ENCODE measurements at regions not wholly inside any gene's neighbourhood (a gene's known extent, or its start where the extent isn't known, plus 50 kb on each side); places are given as distances from the start of the nearest gene placed in this dataset.

- TF ChIP-seq CTCF (IDR thresholded peaks at IDR 0.05) (no peak), POLR2A (IDR thresholded peaks at IDR 0.05) (no peak)
- DNase-seq (ENCODE audit: low spot score in 2 of 2) = no peak
- intact Hi-C loops (cut with DNase I; ENCODE audit: low total_unique reads) = no loop called here
- 64 to 65% methylated on average over 4 of the region's 4 CpGs for WGBS, 2 donors
- H3K4me3 ChIP-seq (ENCODE audit: low read depth, poor library complexity, severe bottlenecking) = no peak overlapping the region
These were observed 226.8 kb upstream of the DYNLRB2 start for GRCh38 chr16:80314042-80314441.

DNA sequence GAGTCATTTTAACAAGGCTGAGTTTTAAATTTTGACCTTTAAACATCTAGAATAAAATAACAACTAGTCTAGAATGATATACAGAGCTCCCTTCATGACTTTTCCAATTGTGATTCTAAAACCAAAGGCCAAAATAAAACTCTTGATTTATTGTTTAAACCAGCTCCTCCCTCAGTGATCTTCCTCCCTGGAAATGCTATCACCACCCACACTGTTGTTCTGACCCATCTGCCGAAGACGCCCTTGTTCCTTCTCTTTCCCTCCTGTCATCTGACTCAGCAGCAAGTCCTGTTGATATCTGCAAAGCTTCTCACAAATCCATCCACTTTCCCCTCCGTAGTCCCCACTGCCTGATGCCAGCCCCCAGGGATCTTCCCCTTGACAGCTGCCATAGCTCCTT is 231.6 kb upstream of the DYNLRB2 start:
- intact Hi-C loops (cut with DNase I; ENCODE audit: low total_unique reads) = no loop called here
- WGBS, 2 donors = 64 to 72% methylated on average over 3 of the region's 3 CpGs
- no peak for DNase-seq (ENCODE audit: low spot score in 2 of 2)
- no peak for TF ChIP-seq CTCF (IDR thresholded peaks at IDR 0.05)
- TF ChIP-seq POLR2A (IDR thresholded peaks at IDR 0.05) = no peak
- H3K4me3 ChIP-seq (ENCODE audit: low read depth, poor library complexity, severe bottlenecking) = no peak overlapping the region

DNA sequence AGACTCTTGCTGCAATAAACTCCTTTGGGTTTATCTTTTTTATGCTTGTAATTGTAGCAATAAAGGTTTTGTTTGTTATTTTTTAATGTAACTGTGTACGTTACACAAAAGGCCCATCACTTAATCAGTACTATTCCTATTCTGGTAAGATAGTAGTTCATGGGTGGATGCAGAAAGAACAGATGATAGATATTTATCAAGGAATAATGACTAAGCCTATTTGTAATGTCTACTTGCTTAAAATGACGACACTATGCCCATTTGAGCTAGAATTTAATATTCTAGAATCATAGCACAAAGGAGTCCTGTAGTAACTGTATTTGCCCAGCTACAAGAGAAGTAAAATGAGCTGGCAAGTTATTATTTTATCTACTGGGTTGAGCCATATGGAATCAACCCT is 235.4 kb upstream of the DYNLRB2 start:
- TF ChIP-seq CTCF (IDR thresholded peaks at IDR 0.05) (no peak), POLR2A (IDR thresholded peaks at IDR 0.05) (no peak)
- 70 to 78% methylated on average over 2 of the region's 2 CpGs for WGBS, 2 donors
- no peak for DNase-seq (ENCODE audit: low spot score in 2 of 2)
- intact Hi-C loops (cut with DNase I; ENCODE audit: low total_unique reads) = no loop called here
- no peak overlapping the region for H3K4me3 ChIP-seq (ENCODE audit: low read depth, poor library complexity, severe bottlenecking)

- 66 to 72% methylated on average over 4 of the region's 4 CpGs for WGBS, 2 donors
- H3K4me3 ChIP-seq (ENCODE audit: low read depth, poor library complexity, severe bottlenecking) = no peak overlapping the region
- intact Hi-C loops (cut with DNase I; ENCODE audit: low total_unique reads) = no loop called here
- no peak for DNase-seq (ENCODE audit: low spot score in 2 of 2)
- TF ChIP-seq CTCF (IDR thresholded peaks at IDR 0.05) (no peak), POLR2A (IDR thresholded peaks at IDR 0.05) (no peak)
These were observed 237.1 kb upstream of the DYNLRB2 start for GRCh38 chr16:80303691-80304090.

GRCh38 chr16:80300876-80301275 is 239.9 kb upstream of the DYNLRB2 start:
- H3K4me3 ChIP-seq (ENCODE audit: low read depth, poor library complexity, severe bottlenecking) = no peak overlapping the region
- intact Hi-C loops (cut with DNase I; ENCODE audit: low total_unique reads) = no loop called here
- DNase-seq (ENCODE audit: low spot score in 2 of 2) = no peak
- TF ChIP-seq CTCF (IDR thresholded peaks at IDR 0.05) = no peak
- TF ChIP-seq POLR2A (IDR thresholded peaks at IDR 0.05) = no peak

GRCh38 chr16:80300456-80300855 is 240.3 kb upstream of the DYNLRB2 start:
- WGBS, 2 donors = 80 to 82% methylated on average over 4 of the region's 4 CpGs
- intact Hi-C loops (cut with DNase I; ENCODE audit: low total_unique reads) = no loop called here
- TF ChIP-seq POLR2A (IDR thresholded peaks at IDR 0.05) (no peak), CTCF (IDR thresholded peaks at IDR 0.05) (no peak)
- H3K4me3 ChIP-seq (ENCODE audit: low read depth, poor library complexity, severe bottlenecking) = no peak overlapping the region
- DNase-seq (ENCODE audit: low spot score in 2 of 2) = no peak

Measured in lower leg skin (tissue), 4 donors.